ENCODE measurements at regions not wholly inside any gene's neighbourhood (a gene's known extent, or its start where the extent isn't known, plus 50 kb on each side); places are given as distances from the start of the nearest gene placed in this dataset.

DNA sequence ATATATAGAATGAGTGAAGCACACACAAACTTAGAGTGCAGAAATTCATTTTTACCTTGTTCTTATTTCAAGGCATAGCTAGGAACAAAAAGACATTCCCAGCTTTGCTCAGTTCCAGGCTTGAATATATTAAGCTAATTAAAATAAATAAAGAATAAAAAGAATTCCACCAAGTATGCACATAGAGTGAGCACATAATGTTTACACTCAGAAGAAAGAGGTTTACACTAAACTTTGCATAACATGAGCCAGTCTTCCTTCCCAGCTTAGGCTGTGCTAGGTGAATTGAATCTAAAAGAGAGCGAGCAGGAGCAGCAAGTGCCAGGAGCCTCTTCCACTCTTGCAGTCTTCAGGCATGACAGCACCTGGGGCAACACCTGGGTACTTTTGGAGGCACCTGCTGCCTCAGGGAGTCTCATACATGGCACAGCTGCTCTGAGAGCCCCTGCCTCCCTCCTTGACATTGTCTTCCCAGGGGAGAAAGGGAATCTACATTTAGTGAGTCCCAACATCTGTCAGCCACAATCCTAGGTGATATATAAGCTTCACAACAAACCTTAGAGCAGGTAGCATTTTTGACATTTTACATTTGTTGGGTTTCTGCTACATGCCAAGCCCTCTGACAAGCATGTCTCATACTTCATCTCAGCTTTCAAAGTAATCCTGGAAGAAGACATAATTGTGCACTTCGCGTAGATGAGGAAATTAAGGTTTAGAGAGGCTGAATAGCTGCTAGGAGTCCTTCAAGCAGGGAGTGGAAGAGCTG, 732.7 kb upstream of the TENM4 start:
- Histone ChIP-seq H3K4me3 (no peak overlapping the region), H3K27me3 (no peaks in the 10 kb centered on the region), H3K27ac (no peak overlapping the region), H3K4me1 (no peaks in the 10 kb centered on the region), H3K9me3 (no peaks in the 10 kb centered on the region), H3K36me3 (ENCODE audit: low read depth, missing control alignments) (no peaks in the 10 kb centered on the region)
- no peak for DNase-seq
- WGBS, 2 donors, result 91 to 93% methylated on average over 3 of the region's 3 CpGs
- intact Hi-C loops (cut with DNase I; ENCODE audit: low total_unique reads), result no loop called here
- no peak for TF ChIP-seq POLR2A (IDR thresholded peaks at IDR 0.05)
- TF ChIP-seq, protein P1, sequence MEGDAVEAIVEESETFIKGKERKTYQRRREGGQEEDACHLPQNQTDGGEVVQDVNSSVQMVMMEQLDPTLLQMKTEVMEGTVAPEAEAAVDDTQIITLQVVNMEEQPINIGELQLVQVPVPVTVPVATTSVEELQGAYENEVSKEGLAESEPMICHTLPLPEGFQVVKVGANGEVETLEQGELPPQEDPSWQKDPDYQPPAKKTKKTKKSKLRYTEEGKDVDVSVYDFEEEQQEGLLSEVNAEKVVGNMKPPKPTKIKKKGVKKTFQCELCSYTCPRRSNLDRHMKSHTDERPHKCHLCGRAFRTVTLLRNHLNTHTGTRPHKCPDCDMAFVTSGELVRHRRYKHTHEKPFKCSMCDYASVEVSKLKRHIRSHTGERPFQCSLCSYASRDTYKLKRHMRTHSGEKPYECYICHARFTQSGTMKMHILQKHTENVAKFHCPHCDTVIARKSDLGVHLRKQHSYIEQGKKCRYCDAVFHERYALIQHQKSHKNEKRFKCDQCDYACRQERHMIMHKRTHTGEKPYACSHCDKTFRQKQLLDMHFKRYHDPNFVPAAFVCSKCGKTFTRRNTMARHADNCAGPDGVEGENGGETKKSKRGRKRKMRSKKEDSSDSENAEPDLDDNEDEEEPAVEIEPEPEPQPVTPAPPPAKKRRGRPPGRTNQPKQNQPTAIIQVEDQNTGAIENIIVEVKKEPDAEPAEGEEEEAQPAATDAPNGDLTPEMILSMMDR (IDR thresholded peaks at IDR 0.05), result no peak

DNA sequence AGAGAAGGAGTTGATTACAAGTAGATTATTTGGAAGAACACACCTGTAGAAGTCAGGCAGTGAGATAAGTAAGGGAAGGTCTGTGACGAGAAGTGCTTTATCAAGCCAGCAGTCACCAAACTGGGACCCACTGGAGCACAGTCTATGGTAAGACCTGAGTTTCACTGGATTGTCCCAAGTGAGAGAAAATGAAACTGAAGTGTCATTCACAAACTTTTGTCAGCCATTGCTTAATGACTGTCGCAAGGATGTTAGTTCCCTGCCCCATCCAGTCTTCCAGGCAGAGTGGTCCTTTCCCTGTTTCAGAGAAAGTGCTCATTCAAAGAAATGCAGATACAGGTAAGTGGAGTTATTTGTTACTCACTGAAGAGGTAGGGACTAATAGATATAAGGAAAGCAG, 728.0 kb upstream of the TENM4 start:
- Histone ChIP-seq H3K27me3 (no peaks in the 10 kb centered on the region), H3K9me3 (no peaks in the 10 kb centered on the region), H3K36me3 (ENCODE audit: low read depth, missing control alignments) (no peaks in the 10 kb centered on the region), H3K4me1 (no peaks in the 10 kb centered on the region), H3K27ac (no peak overlapping the region), H3K4me3 (no peak overlapping the region)
- WGBS, 2 donors, result 94 to 100% methylated on average over 2 of the region's 2 CpGs
- TF ChIP-seq, protein P1 (IDR thresholded peaks at IDR 0.05), result no peak
- TF ChIP-seq POLR2A (IDR thresholded peaks at IDR 0.05), result no peak
- no peak for DNase-seq
- intact Hi-C loops (cut with DNase I; ENCODE audit: low total_unique reads), result no loop called here

DNA sequence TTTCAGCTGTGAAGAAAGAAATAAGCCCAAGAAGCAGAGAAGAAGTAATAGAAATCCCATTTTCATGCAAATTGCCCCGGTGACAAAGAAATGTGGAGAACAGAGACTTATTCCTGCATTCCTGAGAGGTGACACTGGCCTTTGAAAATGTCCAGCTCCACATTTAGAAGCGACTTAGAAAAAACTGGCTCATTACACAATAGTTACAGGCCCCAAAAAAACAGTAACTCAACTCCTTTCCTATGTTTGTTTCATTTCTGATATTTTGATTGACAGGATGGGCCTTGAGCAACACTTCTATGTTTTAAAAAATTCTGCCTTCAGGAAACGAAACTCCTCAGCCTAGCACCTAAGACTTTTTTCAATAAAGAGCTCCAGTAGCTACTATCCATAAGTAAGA, 726.9 kb upstream of the TENM4 start:
- no peak overlapping the region for H3K4me3 ChIP-seq
- H3K36me3 ChIP-seq (ENCODE audit: low read depth, missing control alignments), result no peaks in the 10 kb centered on the region
- no peaks in the 10 kb centered on the region for H3K27me3 ChIP-seq
- WGBS, 2 donors, result 73% methylated on average over 3 of the region's 3 CpGs
- TF ChIP-seq, protein P1 (IDR thresholded peaks at IDR 0.05), result no peak
- no peak for TF ChIP-seq POLR2A (IDR thresholded peaks at IDR 0.05)
- H3K4me1 ChIP-seq, result no peaks in the 10 kb centered on the region
- intact Hi-C loops (cut with DNase I; ENCODE audit: low total_unique reads), result no loop called here
- DNase-seq, result no peak
- no peaks in the 10 kb centered on the region for H3K9me3 ChIP-seq
- H3K27ac ChIP-seq, result no peak overlapping the region

DNA sequence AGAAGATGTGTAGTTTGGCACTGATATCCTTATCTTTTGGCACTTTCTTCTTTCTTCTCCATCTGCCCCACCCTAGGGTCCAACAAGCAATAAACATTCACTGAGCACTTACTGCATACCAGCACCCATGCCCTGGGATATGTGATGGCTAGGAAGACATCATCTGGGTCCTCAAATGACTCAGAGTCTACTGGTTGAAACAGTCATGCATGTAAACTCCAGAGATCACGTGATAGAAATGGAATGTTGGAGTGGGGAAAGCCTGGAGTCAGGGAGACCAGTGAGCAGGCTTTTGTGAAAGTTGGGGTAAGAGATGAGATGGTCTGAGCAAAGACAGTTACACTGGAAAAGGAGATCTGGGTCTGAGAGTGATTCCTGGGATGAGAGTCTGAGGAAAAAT, 724.9 kb upstream of the TENM4 start:
- Histone ChIP-seq H3K4me1 (no peaks in the 10 kb centered on the region), H3K27me3 (no peaks in the 10 kb centered on the region), H3K36me3 (ENCODE audit: low read depth, missing control alignments) (no peaks in the 10 kb centered on the region), H3K9me3 (no peaks in the 10 kb centered on the region), H3K4me3 (no peak overlapping the region), H3K27ac (no peak overlapping the region)
- WGBS, 2 donors, result 76 to 91% methylated on average over 1 of the region's 1 CpG
- DNase-seq, result no peak
- TF ChIP-seq, protein P1 (IDR thresholded peaks at IDR 0.05), result no peak
- TF ChIP-seq POLR2A (IDR thresholded peaks at IDR 0.05), result no peak
- intact Hi-C loops (cut with DNase I; ENCODE audit: low total_unique reads), result no loop called here

DNA sequence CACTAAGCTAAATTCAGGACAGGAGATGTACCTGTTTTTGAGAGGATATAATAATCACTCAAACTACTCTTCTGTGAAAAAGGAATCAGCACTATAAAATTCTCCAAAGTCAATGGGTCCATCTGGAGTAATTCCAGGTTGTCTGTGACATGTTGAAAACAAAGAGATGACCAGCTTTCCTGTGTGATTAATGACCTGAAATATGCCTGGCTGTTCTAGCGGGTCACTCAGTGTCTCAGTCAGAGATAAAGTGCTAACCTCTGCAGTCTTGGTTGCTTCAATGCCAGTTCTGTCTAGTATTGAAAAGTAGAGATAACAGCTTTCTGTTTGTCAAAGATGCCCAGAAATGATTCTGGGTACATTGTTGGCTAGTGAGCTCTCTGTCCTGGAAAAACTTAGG, 722.6 kb upstream of the TENM4 start:
- no peak overlapping the region for H3K4me3 ChIP-seq
- no peaks in the 10 kb centered on the region for H3K4me1 ChIP-seq
- no peaks in the 10 kb centered on the region for H3K36me3 ChIP-seq (ENCODE audit: low read depth, missing control alignments)
- intact Hi-C loops (cut with DNase I; ENCODE audit: low total_unique reads), result no loop called here
- no peak for DNase-seq
- WGBS, 2 donors, result 71 to 73% methylated on average over 1 of the region's 1 CpG
- TF ChIP-seq, protein P1 (IDR thresholded peaks at IDR 0.05), result no peak
- no peak for TF ChIP-seq POLR2A (IDR thresholded peaks at IDR 0.05)
- H3K27me3 ChIP-seq, result no peaks in the 10 kb centered on the region
- H3K9me3 ChIP-seq, result no peaks in the 10 kb centered on the region
- H3K27ac ChIP-seq, result no peak overlapping the region
